ENCODE measurements at regions not wholly inside any gene's neighbourhood (a gene's known extent, or its start where the extent isn't known, plus 50 kb on each side); places are given as distances from the start of the nearest gene placed in this dataset.

DNA sequence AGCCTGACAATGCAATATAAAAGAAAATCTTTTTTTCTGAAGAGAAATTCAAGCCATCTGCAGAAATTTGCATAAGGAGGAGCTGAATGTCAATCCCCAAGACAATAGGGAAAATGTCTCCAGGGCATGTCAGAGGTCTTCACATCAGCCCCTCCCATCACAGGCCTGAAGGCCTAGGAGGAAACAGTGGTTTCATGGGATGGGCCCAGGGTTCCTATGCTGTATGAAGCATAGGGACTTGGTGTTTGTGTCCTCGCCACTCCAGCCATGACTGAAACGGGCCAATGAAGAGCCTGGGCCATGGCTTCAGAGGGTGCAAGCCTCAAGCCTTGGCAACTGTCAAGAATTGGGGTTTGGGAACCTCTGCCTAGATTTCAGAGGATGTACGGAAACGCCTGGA, 883.5 kb downstream of the UQCRFS1 start:
- intact Hi-C loops (cut with micrococcal nuclease; ENCODE audit: unreplicated experiment), result no loop called here
- Histone ChIP-seq H2AFZ (ENCODE audit: control insufficient read depth, low read depth, low read length) (no peak overlapping the region), H3K4me3 (no peak overlapping the region), H4K20me1 (ENCODE audit: control insufficient read depth, insufficient read depth) (no peaks in the 10 kb centered on the region), H3K9ac (ENCODE audit: control insufficient read depth, insufficient read depth, low read length) (no peak overlapping the region), H3K4me1 (ENCODE audit: control insufficient read depth, insufficient read depth, low read length) (no peaks in the 10 kb centered on the region), H3K27me3 (replicated peaks in 1 of 2; ENCODE audit: control insufficient read depth in 2 of 2, insufficient read depth in 2 of 2, low read length in 1 of 2) (no peaks in the 10 kb centered on the region), H3K79me2 (ENCODE audit: control insufficient read depth, insufficient read depth, low read length) (no peaks in the 10 kb centered on the region), H3K36me3 (ENCODE audit: control insufficient read depth in 2 of 2, insufficient read depth in 2 of 2, low read length in 1 of 2) (no peaks in the 10 kb centered on the region), H3K27ac (ENCODE audit: control insufficient read depth, insufficient read depth) (no peak overlapping the region), H3K4me2 (ENCODE audit: control insufficient read depth, insufficient read depth) (no peak overlapping the region), H3K9me3 (replicated peaks; ENCODE audit: control insufficient read depth, insufficient read depth, low read length) (no peaks in the 10 kb centered on the region; the same call in 2 of the 3 replicates)
- ATAC-seq (no peak), DNase-seq (ENCODE audit: low read depth, low spot score) (no peak), FAIRE-seq (no peak)
- no TSS peak for BruUV-seq (replicated peaks)
- CTCF ChIA-PET, result no interaction called here
- SMC1A ChIA-PET (ENCODE audit: uncharacterized antibody, unreplicated experiment), result no interaction called here
- POLR2A ChIA-PET, result no interaction called here
- RAD21 ChIA-PET (ENCODE audit: unreplicated experiment), result no interaction called here
- WGBS (ENCODE audit: insufficient coverage, insufficient replicate concordance, low lambda C conversion rate, missing lambda C conversion rate), result 0% methylated on average over 4 of the region's 4 CpGs
- in situ Hi-C loops (cut with MboI), result no loop called here
- TF ChIP-seq NKRF (conservative IDR thresholded peaks at IDR 0.05), result no peak
- no peak for TF ChIP-seq IKZF2 (IDR thresholded peaks at IDR 0.05)
- TF ChIP-seq ZNF384 (IDR thresholded peaks at IDR 0.05; ENCODE audit: borderline replicate concordance, low read depth, low read length), result no peak
- TF ChIP-seq NRF1 (conservative IDR thresholded peaks at IDR 0.05; ENCODE audit: low read depth, low read length), result no peak
- TF ChIP-seq ZBTB40 (IDR thresholded peaks at IDR 0.05; ENCODE audit: borderline replicate concordance), result no peak
- no peak for TF ChIP-seq NFYB (IDR thresholded peaks at IDR 0.05; ENCODE audit: insufficient read depth, low read depth, low read length)
- TF ChIP-seq ZNF622 (IDR thresholded peaks at IDR 0.05), result no peak
- TF ChIP-seq RB1 (IDR thresholded peaks at IDR 0.05; ENCODE audit: borderline replicate concordance), result no peak
- no peak for TF ChIP-seq HSF1 (IDR thresholded peaks at IDR 0.05; ENCODE audit: low read depth, low read length)
- TF ChIP-seq ZZZ3 (IDR thresholded peaks at IDR 0.05; ENCODE audit: control insufficient read depth, insufficient read length, low read depth), result no peak
- no peak for TF ChIP-seq YBX1 (IDR thresholded peaks at IDR 0.05)
- no peak for TF ChIP-seq TAF1 (IDR thresholded peaks at IDR 0.05; ENCODE audit: borderline replicate concordance, low read depth, low read length)
- no peak for TF ChIP-seq SRF (IDR thresholded peaks at IDR 0.05; ENCODE audit: low read depth in 2 of 2, low read length in 2 of 2)
- TF ChIP-seq ZNF207 (IDR thresholded peaks at IDR 0.05; ENCODE audit: borderline replicate concordance), result no peak
- TF ChIP-seq SMC3 (IDR thresholded peaks at IDR 0.05; ENCODE audit: borderline replicate concordance, low read length), result no peak
- TF ChIP-seq, protein P1, sequence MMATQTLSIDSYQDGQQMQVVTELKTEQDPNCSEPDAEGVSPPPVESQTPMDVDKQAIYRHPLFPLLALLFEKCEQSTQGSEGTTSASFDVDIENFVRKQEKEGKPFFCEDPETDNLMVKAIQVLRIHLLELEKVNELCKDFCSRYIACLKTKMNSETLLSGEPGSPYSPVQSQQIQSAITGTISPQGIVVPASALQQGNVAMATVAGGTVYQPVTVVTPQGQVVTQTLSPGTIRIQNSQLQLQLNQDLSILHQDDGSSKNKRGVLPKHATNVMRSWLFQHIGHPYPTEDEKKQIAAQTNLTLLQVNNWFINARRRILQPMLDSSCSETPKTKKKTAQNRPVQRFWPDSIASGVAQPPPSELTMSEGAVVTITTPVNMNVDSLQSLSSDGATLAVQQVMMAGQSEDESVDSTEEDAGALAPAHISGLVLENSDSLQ (IDR thresholded peaks at IDR 0.05), result no peak
- no peak for TF ChIP-seq NBN (IDR thresholded peaks at IDR 0.05)
- TF ChIP-seq CREM (IDR thresholded peaks at IDR 0.05; ENCODE audit: low read depth), result no peak
